HFFc6 (cell line): ENCODE measurements at regions not wholly inside any gene's neighbourhood (a gene's known extent, or its start where the extent isn't known, plus 50 kb on each side); places are given as distances from the start of the nearest gene placed in this dataset.

Source experiments
- DNase-seq: peaks from one replicate; pipeline ENCODE4 v3.0.0-alpha.2; 2018
- H3K27ac Mint-ChIP-seq: 2 replicates; pipeline ENCODE4 v1.8.0; 2020; ENCODE audit warnings: mild to moderate bottlenecking, mixed read lengths
- H3K27me3 Mint-ChIP-seq: 2 replicates; pipeline ENCODE4 v1.8.0; 2021; ENCODE audit warnings: mild to moderate bottlenecking, moderate library complexity, mixed read lengths; ENCODE audit not compliant: insufficient read depth
- H3K36me3 Mint-ChIP-seq: 2 replicates; pipeline ENCODE4 v1.8.0; 2021; ENCODE audit warnings: low read depth, mixed read lengths
- H3K4me1 Mint-ChIP-seq: 2 replicates; pipeline ENCODE4 v1.8.0; 2020; ENCODE audit warnings: low read depth, mixed read lengths
- H3K4me3 Mint-ChIP-seq: 2 replicates; pipeline ENCODE4 v1.8.0; 2020; ENCODE audit warnings: mild to moderate bottlenecking, moderate library complexity, mixed read lengths
- H3K9me3 Mint-ChIP-seq: 2 replicates; pipeline ENCODE4 v1.8.0; 2020; ENCODE audit warnings: mild to moderate bottlenecking, mixed read lengths
- CTCF ChIP-seq: fragments of 200-600 bp; sonication (generic); IDR thresholded peaks from 2 replicates; pipeline ENCODE4 v1.5.0; 2021; ENCODE audit warnings: antibody characterized with exemption, mild to moderate bottlenecking

- H3K4me3 Mint-ChIP-seq = no peak overlapping the region
- H3K9me3 Mint-ChIP-seq = peaks cover 26% of the 10 kb centered on the region
- DNase-seq = no peak
- H3K36me3 Mint-ChIP-seq = peaks cover 5% of the 10 kb centered on the region
- H3K27me3 Mint-ChIP-seq = peaks cover 48% of the 10 kb centered on the region
- H3K4me1 Mint-ChIP-seq = no peaks in the 10 kb centered on the region
- TF ChIP-seq CTCF = no peak
- H3K27ac Mint-ChIP-seq = no peak overlapping the region
These were observed 126.7 kb downstream of the IRF8 start for GRCh38 chr16:86025706-86026105.

- peaks cover 51% of the 10 kb centered on the region for H3K27me3 Mint-ChIP-seq
- H3K27ac Mint-ChIP-seq = no peak overlapping the region
- no peak for DNase-seq
- H3K9me3 Mint-ChIP-seq = peaks cover 23% of the 10 kb centered on the region
- H3K36me3 Mint-ChIP-seq = peaks cover 8% of the 10 kb centered on the region
- no peaks in the 10 kb centered on the region for H3K4me1 Mint-ChIP-seq
- TF ChIP-seq CTCF = no peak
- H3K4me3 Mint-ChIP-seq = no peak overlapping the region
These were observed 127.4 kb downstream of the IRF8 start for GRCh38 chr16:86026171-86026910.

GRCh38 chr16:86026916-86027315, 128.0 kb downstream of the IRF8 start:
- peaks cover 23% of the 10 kb centered on the region for H3K9me3 Mint-ChIP-seq
- no peak overlapping the region for H3K4me3 Mint-ChIP-seq
- no peaks in the 10 kb centered on the region for H3K4me1 Mint-ChIP-seq
- TF ChIP-seq CTCF = no peak
- no peak for DNase-seq
- H3K36me3 Mint-ChIP-seq = peaks cover 9% of the 10 kb centered on the region
- peaks cover 54% of the 10 kb centered on the region for H3K27me3 Mint-ChIP-seq
- H3K27ac Mint-ChIP-seq = no peak overlapping the region

- H3K27ac Mint-ChIP-seq = no peak overlapping the region
- H3K9me3 Mint-ChIP-seq = peaks cover 23% of the 10 kb centered on the region
- DNase-seq = no peak
- no peak overlapping the region for H3K4me3 Mint-ChIP-seq
- TF ChIP-seq CTCF = no peak
- peaks cover 55% of the 10 kb centered on the region for H3K27me3 Mint-ChIP-seq
- no peaks in the 10 kb centered on the region for H3K4me1 Mint-ChIP-seq
- peaks cover 9% of the 10 kb centered on the region for H3K36me3 Mint-ChIP-seq
These were observed 128.6 kb downstream of the IRF8 start for GRCh38 chr16:86027373-86028126.

- no peak for DNase-seq
- no peak overlapping the region for H3K27ac Mint-ChIP-seq
- H3K4me1 Mint-ChIP-seq = no peaks in the 10 kb centered on the region
- peaks cover 62% of the 10 kb centered on the region for H3K27me3 Mint-ChIP-seq
- no peak overlapping the region for H3K4me3 Mint-ChIP-seq
- no peak for TF ChIP-seq CTCF
- H3K36me3 Mint-ChIP-seq = peaks cover 4% of the 10 kb centered on the region; the same call in 1 of the 2 replicates
- H3K9me3 Mint-ChIP-seq = peaks cover 12% of the 10 kb centered on the region
These were observed 130.3 kb downstream of the IRF8 start for GRCh38 chr16:86029131-86029741.
